ENCODE measurements at regions not wholly inside any gene's neighbourhood (a gene's known extent, or its start where the extent isn't known, plus 50 kb on each side); places are given as distances from the start of the nearest gene placed in this dataset.

DNA sequence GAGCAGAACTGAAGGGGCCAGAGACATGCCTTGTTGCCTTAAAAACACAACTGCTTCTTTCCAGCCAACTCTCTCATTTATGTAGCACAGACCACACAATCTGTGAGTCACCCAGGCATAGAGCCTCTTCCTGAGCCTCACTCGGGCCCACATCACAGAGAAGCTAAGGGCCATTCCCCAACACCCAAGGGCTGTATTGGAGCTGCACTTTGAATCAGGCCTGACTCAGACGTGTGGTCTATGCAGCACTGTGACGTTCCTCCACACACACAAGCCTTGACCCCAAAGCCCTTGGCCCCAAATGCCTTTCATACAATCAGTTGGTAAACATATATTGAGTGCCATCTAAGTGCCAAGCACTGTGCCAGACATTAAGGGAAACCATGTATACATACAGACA lies 308.9 kb upstream of the DYNLRB2 start:
- H3K4me3 ChIP-seq (ENCODE audit: low read length), result no peak overlapping the region
- DNase-seq (ENCODE audit: low read depth), result no peak
- TF ChIP-seq, protein P1, sequence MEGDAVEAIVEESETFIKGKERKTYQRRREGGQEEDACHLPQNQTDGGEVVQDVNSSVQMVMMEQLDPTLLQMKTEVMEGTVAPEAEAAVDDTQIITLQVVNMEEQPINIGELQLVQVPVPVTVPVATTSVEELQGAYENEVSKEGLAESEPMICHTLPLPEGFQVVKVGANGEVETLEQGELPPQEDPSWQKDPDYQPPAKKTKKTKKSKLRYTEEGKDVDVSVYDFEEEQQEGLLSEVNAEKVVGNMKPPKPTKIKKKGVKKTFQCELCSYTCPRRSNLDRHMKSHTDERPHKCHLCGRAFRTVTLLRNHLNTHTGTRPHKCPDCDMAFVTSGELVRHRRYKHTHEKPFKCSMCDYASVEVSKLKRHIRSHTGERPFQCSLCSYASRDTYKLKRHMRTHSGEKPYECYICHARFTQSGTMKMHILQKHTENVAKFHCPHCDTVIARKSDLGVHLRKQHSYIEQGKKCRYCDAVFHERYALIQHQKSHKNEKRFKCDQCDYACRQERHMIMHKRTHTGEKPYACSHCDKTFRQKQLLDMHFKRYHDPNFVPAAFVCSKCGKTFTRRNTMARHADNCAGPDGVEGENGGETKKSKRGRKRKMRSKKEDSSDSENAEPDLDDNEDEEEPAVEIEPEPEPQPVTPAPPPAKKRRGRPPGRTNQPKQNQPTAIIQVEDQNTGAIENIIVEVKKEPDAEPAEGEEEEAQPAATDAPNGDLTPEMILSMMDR (conservative IDR thresholded peaks at IDR 0.05; ENCODE audit: low read depth, low read length), result no peak

DNA sequence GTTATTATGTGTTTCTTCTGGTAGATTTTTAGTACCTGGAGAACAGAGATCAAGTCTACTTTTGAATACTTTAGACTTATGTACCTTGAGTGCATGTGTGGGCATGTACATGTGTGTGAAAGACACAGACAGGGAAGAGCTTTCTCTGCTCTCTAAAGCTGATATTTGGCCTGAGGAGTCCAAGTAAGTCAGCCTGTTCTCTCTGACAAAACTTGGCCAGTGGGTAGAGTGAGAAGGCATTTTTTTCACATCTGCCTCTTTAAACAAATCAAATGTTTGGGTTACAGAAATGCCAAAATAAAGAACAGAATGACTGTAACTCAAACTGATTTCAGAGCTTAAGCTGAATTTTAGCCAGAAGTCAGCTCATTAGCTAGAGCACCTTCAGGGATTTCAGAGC lies 309.7 kb upstream of the DYNLRB2 start:
- DNase-seq (ENCODE audit: low read depth), result no peak
- H3K4me3 ChIP-seq (ENCODE audit: low read length), result no peak overlapping the region
- TF ChIP-seq, protein P1 (conservative IDR thresholded peaks at IDR 0.05; ENCODE audit: low read depth, low read length), result no peak

DNA sequence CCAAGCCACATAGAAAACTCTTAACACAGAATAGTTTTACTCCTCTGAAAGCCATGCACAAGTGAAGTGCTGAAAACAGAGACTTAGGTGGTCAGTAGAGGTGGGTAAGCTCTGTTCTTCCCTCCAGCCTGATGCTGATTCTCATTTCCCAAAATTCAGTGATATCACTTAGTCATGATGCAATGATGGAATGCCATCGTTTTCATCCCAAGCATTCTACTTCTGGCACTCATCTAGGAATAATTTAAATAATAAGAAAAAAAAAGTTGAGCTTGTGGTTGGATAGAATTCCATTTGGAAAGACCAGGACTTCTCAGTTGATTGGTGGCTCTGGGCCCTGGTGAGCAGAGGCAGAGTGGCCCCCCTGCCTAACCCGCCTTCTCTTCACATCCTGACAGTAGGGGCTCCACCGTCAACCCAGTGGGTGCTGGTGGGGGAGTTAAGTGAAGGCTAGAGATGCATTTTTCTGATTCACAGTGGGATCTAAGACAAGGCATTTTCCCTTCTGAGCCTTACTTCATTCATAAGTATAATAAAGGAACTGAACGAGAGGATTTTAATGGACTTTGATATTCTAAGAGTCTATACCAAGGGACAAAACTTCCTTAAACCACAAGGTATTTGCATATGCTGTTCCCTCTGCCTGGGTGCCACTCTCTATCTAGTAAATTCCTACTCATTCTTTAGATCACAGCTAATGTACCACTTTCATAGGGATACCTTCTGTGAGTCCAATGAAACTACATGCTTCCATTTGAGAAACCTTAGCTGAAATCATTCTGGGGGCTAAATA lies 310.3 kb upstream of the DYNLRB2 start:
- TF ChIP-seq, protein P1 (conservative IDR thresholded peaks at IDR 0.05; ENCODE audit: low read depth, low read length), result no peak
- DNase-seq (ENCODE audit: low read depth), result no peak
- H3K4me3 ChIP-seq (ENCODE audit: low read length), result no peak overlapping the region

DNA sequence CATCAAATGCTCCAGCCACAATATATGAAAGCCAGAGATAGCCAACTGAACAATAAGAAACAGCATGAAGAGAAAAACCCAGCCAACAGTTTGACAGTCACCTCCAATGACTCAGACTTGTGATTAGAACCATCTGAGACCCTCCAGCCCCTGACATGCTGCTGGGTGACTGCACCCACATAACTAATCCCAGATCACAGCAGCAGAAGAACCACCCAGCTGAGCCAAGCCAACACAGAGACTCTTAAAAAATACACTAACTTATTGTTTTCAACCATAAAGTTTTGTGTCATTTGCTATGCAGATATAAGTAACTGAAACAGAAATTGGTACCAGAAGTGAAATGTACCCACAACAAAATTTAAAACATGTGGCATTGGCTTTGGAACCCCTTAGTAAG lies 314.3 kb upstream of the DYNLRB2 start:
- DNase-seq (ENCODE audit: low read depth), result no peak
- TF ChIP-seq, protein P1 (conservative IDR thresholded peaks at IDR 0.05; ENCODE audit: low read depth, low read length), result no peak
- no peak overlapping the region for H3K4me3 ChIP-seq (ENCODE audit: low read length)

DNA sequence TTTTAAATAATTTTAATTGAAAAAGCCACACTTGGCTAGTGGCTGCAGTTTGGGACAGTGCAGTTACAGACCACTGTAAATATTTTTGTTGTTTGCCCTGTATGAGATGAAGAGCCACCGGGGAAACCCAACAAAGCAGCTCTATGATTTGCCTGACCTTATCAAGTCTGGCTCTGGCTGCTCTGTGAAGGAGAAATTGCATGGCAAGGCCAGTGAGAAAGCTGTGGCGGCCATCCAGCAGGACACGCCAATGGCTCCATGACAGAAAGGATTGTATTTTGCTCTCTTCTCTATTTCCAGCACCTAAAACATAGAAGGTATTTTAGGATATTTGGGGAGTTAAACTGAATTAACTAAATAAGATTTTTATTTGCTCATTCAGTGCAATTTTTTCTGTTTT lies 330.0 kb upstream of the DYNLRB2 start:
- H3K4me3 ChIP-seq (ENCODE audit: low read length), result no peak overlapping the region
- TF ChIP-seq, protein P1 (conservative IDR thresholded peaks at IDR 0.05; ENCODE audit: low read depth, low read length), result no peak
- no peak for DNase-seq (ENCODE audit: low read depth)

DNA sequence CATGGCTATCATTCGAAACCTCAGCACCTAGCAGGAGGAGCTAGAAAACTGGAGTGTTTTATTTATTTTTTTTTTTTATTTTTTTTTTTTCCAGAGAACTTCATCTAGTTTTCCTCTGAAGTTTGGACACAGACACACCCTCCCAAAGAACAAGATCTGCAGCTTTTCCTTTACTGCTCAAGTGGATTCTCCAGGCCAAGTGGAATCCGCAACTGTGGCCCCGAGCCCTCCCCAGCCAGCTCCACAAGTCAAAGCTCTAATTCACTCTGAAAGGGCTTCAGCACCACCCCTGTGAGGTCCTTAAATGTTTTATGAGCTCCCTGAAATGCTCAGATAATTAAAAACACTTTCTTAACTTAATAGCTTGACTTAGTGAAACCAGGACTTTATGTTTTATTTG lies 332.1 kb upstream of the DYNLRB2 start:
- no peak overlapping the region for H3K4me3 ChIP-seq (ENCODE audit: low read length)
- TF ChIP-seq, protein P1 (conservative IDR thresholded peaks at IDR 0.05; ENCODE audit: low read depth, low read length), result no peak
- DNase-seq (ENCODE audit: low read depth), result no peak

DNA sequence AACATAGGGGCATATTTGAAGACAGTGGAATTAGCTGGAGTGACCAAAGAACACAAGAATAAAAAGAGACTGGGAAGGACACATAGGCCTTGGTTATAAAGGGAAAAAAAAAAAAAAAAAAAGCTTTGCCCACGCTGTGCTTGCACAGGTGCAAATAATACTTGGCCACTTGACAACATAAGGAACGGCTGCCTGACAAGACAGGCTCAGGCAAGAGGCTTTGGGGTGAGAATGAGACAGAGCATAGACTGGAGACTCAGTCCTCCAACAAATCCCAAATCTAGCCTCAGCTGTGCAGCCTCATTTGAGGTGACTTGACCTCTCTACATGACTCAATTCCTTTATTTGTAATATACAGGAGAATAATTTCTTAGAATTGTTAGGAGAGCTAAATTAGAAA lies 332.8 kb upstream of the DYNLRB2 start:
- H3K4me3 ChIP-seq (ENCODE audit: low read length), result no peak overlapping the region
- TF ChIP-seq, protein P1 (conservative IDR thresholded peaks at IDR 0.05; ENCODE audit: low read depth, low read length), result no peak
- DNase-seq (ENCODE audit: low read depth), result no peak

All from retinal pigment epithelial cell (primary cell).